ENCODE measurements at regions not wholly inside any gene's neighbourhood (a gene's known extent, or its start where the extent isn't known, plus 50 kb on each side); places are given as distances from the start of the nearest gene placed in this dataset.

GRCh38 chr2:120904830-120905234 is 169.2 kb downstream of the GLI2 start:
- Histone ChIP-seq H3K9me3 (replicated peaks; ENCODE audit: control insufficient read depth, insufficient read depth, low read length) (no peaks in the 10 kb centered on the region), H3K27me3 (ENCODE audit: control insufficient read depth in 2 of 2, insufficient read depth in 2 of 2, low read length in 2 of 2) (peaks cover 19 to 63% of the 10 kb centered on the region in 2 experiments), H3K4me1 (ENCODE audit: control insufficient read depth, extremely low read depth, insufficient read depth, low read length) (no peaks in the 10 kb centered on the region), H3K4me2 (ENCODE audit: insufficient read depth, low read length) (no peak overlapping the region), H3K79me2 (ENCODE audit: control insufficient read depth, insufficient read depth, low read length) (no peaks in the 10 kb centered on the region), H3K9ac (replicated peaks; ENCODE audit: extremely low read depth, insufficient read depth, low read length) (no peak overlapping the region), H2AFZ (ENCODE audit: low read depth, low read length) (no peak overlapping the region), H4K20me1 (replicated peaks; ENCODE audit: control insufficient read depth, extremely low read depth, insufficient read depth, low read length) (no peaks in the 10 kb centered on the region), H3K9me1 (replicated peaks; ENCODE audit: control insufficient read depth, extremely low read depth, insufficient read depth, low read length) (no peaks in the 10 kb centered on the region), H3K27ac (ENCODE audit: insufficient read depth, low read depth, low read length) (no peak overlapping the region), H3K36me3 (ENCODE audit: control insufficient read depth in 2 of 2, extremely low read depth in 1 of 2, insufficient read depth in 2 of 2, low read length in 2 of 2) (no peaks in the 10 kb centered on the region), H3K4me3 (replicated peaks in 1 of 3; ENCODE audit: insufficient read depth in 1 of 3, low read depth in 1 of 3, low read length in 3 of 3) (no peak overlapping the region)
- no TSS peak for BruUV-seq (replicated peaks)
- dilution Hi-C loops (cut with MboI; ENCODE audit: extremely low pct_ligation_motif_present, low sequenced_read_pairs) (no loop called here), intact Hi-C loops (cut with micrococcal nuclease) (no loop called here)
- ChIA-PET POLR2A (no interaction called here), CTCF (interaction anchor here (1.4 kb wide), 1 partner anchor 209 kb away, joined by 4 read pairs; no protein-coding TSS in a partner anchor)
- TF ChIP-seq POLR2AphosphoS5 (IDR thresholded peaks at IDR 0.05; ENCODE audit: insufficient read depth, low read depth, low read length) = no peak
- no peak for DNase-seq (ENCODE audit: low read depth, low spot score)
- no peak for FAIRE-seq

- no peaks in the 10 kb centered on the region for H4K20me1 ChIP-seq (replicated peaks; ENCODE audit: control insufficient read depth, extremely low read depth, insufficient read depth, low read length)
- peaks cover 14 to 59% of the 10 kb centered on the region in 2 experiments for H3K27me3 ChIP-seq (ENCODE audit: control insufficient read depth in 2 of 2, insufficient read depth in 2 of 2, low read length in 2 of 2)
- FAIRE-seq = no peak
- H3K4me1 ChIP-seq (ENCODE audit: control insufficient read depth, extremely low read depth, insufficient read depth, low read length) = no peaks in the 10 kb centered on the region
- no peaks in the 10 kb centered on the region for H3K9me1 ChIP-seq (replicated peaks; ENCODE audit: control insufficient read depth, extremely low read depth, insufficient read depth, low read length)
- H2AFZ ChIP-seq (ENCODE audit: low read depth, low read length) = no peak overlapping the region
- no peak overlapping the region for H3K4me3 ChIP-seq (replicated peaks in 1 of 3; ENCODE audit: insufficient read depth in 1 of 3, low read depth in 1 of 3, low read length in 3 of 3)
- no peaks in the 10 kb centered on the region for H3K36me3 ChIP-seq (ENCODE audit: control insufficient read depth in 2 of 2, extremely low read depth in 1 of 2, insufficient read depth in 2 of 2, low read length in 2 of 2)
- ChIA-PET POLR2A (no interaction called here), CTCF (interaction anchor here (1.4 kb wide), 1 partner anchor 209 kb away, joined by 4 read pairs; no protein-coding TSS in a partner anchor)
- no TSS peak for BruUV-seq (replicated peaks)
- intact Hi-C loops (cut with micrococcal nuclease) = no loop called here
- H3K9ac ChIP-seq (replicated peaks; ENCODE audit: extremely low read depth, insufficient read depth, low read length) = no peak overlapping the region
- DNase-seq (ENCODE audit: low read depth, low spot score) = no peak
- no peaks in the 10 kb centered on the region for H3K79me2 ChIP-seq (ENCODE audit: control insufficient read depth, insufficient read depth, low read length)
- H3K9me3 ChIP-seq (replicated peaks; ENCODE audit: control insufficient read depth, insufficient read depth, low read length) = no peaks in the 10 kb centered on the region
- TF ChIP-seq EZH2 (IDR thresholded peaks at IDR 0.05; ENCODE audit: borderline replicate concordance, low read depth, low read length, severe bottlenecking) (no peak), MAX (IDR thresholded peaks at IDR 0.05; ENCODE audit: insufficient read depth, insufficient read length) (no peak), POLR2A (IDR thresholded peaks at IDR 0.05; ENCODE audit: low read depth, low read length) (no peak), POLR2AphosphoS5 (IDR thresholded peaks at IDR 0.05; ENCODE audit: insufficient read depth, low read depth, low read length) (no peak), MYC (IDR thresholded peaks at IDR 0.05; ENCODE audit: low read depth, low read length) (no peak), GATA2 (IDR thresholded peaks at IDR 0.05; ENCODE audit: insufficient read depth, insufficient read length, low read depth, low read length) (no peak), JUN (IDR thresholded peaks at IDR 0.05; ENCODE audit: borderline replicate concordance, insufficient read depth, insufficient read length, low read depth) (no peak), FOS (IDR thresholded peaks at IDR 0.05; ENCODE audit: borderline replicate concordance, insufficient read depth, low read length) (no peak)
- TF ChIP-seq, protein P1, sequence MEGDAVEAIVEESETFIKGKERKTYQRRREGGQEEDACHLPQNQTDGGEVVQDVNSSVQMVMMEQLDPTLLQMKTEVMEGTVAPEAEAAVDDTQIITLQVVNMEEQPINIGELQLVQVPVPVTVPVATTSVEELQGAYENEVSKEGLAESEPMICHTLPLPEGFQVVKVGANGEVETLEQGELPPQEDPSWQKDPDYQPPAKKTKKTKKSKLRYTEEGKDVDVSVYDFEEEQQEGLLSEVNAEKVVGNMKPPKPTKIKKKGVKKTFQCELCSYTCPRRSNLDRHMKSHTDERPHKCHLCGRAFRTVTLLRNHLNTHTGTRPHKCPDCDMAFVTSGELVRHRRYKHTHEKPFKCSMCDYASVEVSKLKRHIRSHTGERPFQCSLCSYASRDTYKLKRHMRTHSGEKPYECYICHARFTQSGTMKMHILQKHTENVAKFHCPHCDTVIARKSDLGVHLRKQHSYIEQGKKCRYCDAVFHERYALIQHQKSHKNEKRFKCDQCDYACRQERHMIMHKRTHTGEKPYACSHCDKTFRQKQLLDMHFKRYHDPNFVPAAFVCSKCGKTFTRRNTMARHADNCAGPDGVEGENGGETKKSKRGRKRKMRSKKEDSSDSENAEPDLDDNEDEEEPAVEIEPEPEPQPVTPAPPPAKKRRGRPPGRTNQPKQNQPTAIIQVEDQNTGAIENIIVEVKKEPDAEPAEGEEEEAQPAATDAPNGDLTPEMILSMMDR (IDR thresholded peaks at IDR 0.05; ENCODE audit: extremely low read depth in 1 of 2, insufficient read depth in 1 of 2, low read depth in 1 of 2, low read length in 2 of 2) = no peak
- H3K27ac ChIP-seq (ENCODE audit: insufficient read depth, low read depth, low read length) = no peak overlapping the region
- H3K4me2 ChIP-seq (ENCODE audit: insufficient read depth, low read length) = no peak overlapping the region
- dilution Hi-C loops (cut with MboI; ENCODE audit: extremely low pct_ligation_motif_present, low sequenced_read_pairs) = no loop called here
Measured at GRCh38 chr2:120905298-120905697, 169.6 kb downstream of the GLI2 start.
